Fibroblast of the aortic adventitia (primary cell): ENCODE measurements at regions not wholly inside any gene's neighbourhood (a gene's known extent, or its start where the extent isn't known, plus 50 kb on each side); places are given as distances from the start of the nearest gene placed in this dataset.

Experiments
- DNase-seq: peaks from one replicate; pipeline ENCODE4 v3.0.0-alpha.2; 2010; ENCODE audit warnings: low read depth
- H3K4me3 ChIP-seq: 2 replicates; pipeline ENCODE4 v1.5.1; 2011; ENCODE audit warnings: low read depth, mild to moderate bottlenecking, control low read depth, low read length, moderate library complexity
- CTCF ChIP-seq: IDR thresholded peaks from 2 replicates; pipeline ENCODE4 v1.5.1; 2011; ENCODE audit warnings: mild to moderate bottlenecking, low read length, control low read depth, inconsistent platforms; ENCODE audit not compliant: insufficient read depth

GRCh38 chr1:198084241-198084908, 72.4 kb upstream of the NEK7 start:
- TF ChIP-seq CTCF = no peak
- DNase-seq = no peak
- H3K4me3 ChIP-seq = no peak overlapping the region

- DNase-seq = no peak
- no peak overlapping the region for H3K4me3 ChIP-seq
- TF ChIP-seq CTCF = no peak
Measured at GRCh38 chr1:198086051-198086745, 70.6 kb upstream of the NEK7 start.

GRCh38 chr1:198087831-198088230, 69.0 kb upstream of the NEK7 start:
- no peak for TF ChIP-seq CTCF
- no peak for DNase-seq
- H3K4me3 ChIP-seq = no peak overlapping the region

GRCh38 chr1:198088360-198089071, 68.3 kb upstream of the NEK7 start:
- peak; percentile 85 for DNase-seq
- peak; percentile 62 for TF ChIP-seq CTCF
- peak overlapping the region; percentile 47 for H3K4me3 ChIP-seq

GRCh38 chr1:198096390-198096789, 60.4 kb upstream of the NEK7 start:
- DNase-seq = peak; percentile 71
- no peak for TF ChIP-seq CTCF
- H3K4me3 ChIP-seq = no peak overlapping the region

- DNase-seq = no peak
- no peak for TF ChIP-seq CTCF
- no peak overlapping the region for H3K4me3 ChIP-seq
Measured at GRCh38 chr1:198099755-198100154, 57.0 kb upstream of the NEK7 start.
